K562 (cell line): ENCODE measurements at regions not wholly inside any gene's neighbourhood (a gene's known extent, or its start where the extent isn't known, plus 50 kb on each side); places are given as distances from the start of the nearest gene placed in this dataset.

ENCODE experiments used
- ELF1 ChIP-seq: fragments of 200-800 bp; sonication (Bioruptor generic); IDR thresholded peaks from 2 replicates; pipeline ENCODE4 v1.6.1; 2016; ENCODE audit warnings: missing genetic modification characterization, missing compliant biosample characterization
- ESRRA ChIP-seq: fragments of 450-650 bp; IDR thresholded peaks from 2 replicates; pipeline ENCODE4 v1.6.1; 2014; ENCODE audit warnings: low read depth, mild to moderate bottlenecking, moderate library complexity, borderline replicate concordance
- HMG20B ChIP-seq: fragments of 250-450 bp; sonication (Bioruptor Pico); IDR thresholded peaks from 2 replicates; pipeline ENCODE4 v1.5.0; 2021; ENCODE audit warnings: mild to moderate bottlenecking
- NFXL1 ChIP-seq: fragments of 450-650 bp; formaldehyde crosslinking; IDR thresholded peaks from 2 replicates; pipeline ENCODE4 v1.4.0; 2021; ENCODE audit warnings: mild to moderate bottlenecking
- NUFIP1 ChIP-seq: fragments of 450-650 bp; IDR thresholded peaks from 2 replicates; pipeline ENCODE4 v1.6.1; 2018; ENCODE audit not compliant: partially characterized antibody
- PRDM10 ChIP-seq: fragments of 450-650 bp; IDR thresholded peaks from 2 replicates; pipeline ENCODE4 v1.6.1; 2018; ENCODE audit not compliant: partially characterized antibody
- RBM39 ChIP-seq: fragments of 200-400 bp; formaldehyde crosslinking; optimal IDR thresholded peaks from 2 replicates; pipeline ENCODE3; 2018; ENCODE audit warnings: low read depth, low read length
- SP2 ChIP-seq: IDR thresholded peaks from 2 replicates; pipeline ENCODE4 v1.6.1; 2011; ENCODE audit warnings: mild to moderate bottlenecking, low read depth, low read length, moderate library complexity; ENCODE audit not compliant: poor library complexity, severe bottlenecking; ENCODE audit errors: extremely low read depth
- ZBTB40 ChIP-seq, 2 experiments: fragments of 450-650 bp in 1 of 2; sonication (generic) in 1 of 2; formaldehyde crosslinking in 1 of 2; IDR thresholded peaks; 2 replicates each; pipeline versions ENCODE4 v1.7.1 to v1.9.0; 2016 to 2022; ENCODE audit warnings: inconsistent platforms in 1 of 2, mild to moderate bottlenecking in 1 of 2, missing genetic modification reagents in 1 of 2
- ZFP91 ChIP-seq: sonication (generic); formaldehyde crosslinking; IDR thresholded peaks from 2 replicates; pipeline ENCODE4 v1.8.0; 2022; ENCODE audit warnings: mild to moderate bottlenecking, missing genetic modification reagents
- ZKSCAN1 ChIP-seq: fragments of 150-350 bp; IDR thresholded peaks from 2 replicates; pipeline ENCODE4 v1.6.1; 2016; ENCODE audit warnings: low read depth, low read length
- ZNF696 ChIP-seq: fragments of 250-450 bp; sonication (Bioruptor Pico); conservative IDR thresholded peaks from 2 replicates; pipeline ENCODE4 v1.4.0; 2020; ENCODE audit warnings: mild to moderate bottlenecking, moderate library complexity

- TF ChIP-seq ZBTB40 (IDR thresholded peaks at IDR 0.05) (no peak), ZBTB40 (CRISPR knock-in tag; IDR thresholded peaks at IDR 0.05) (no peak), ZNF696 (no peak), RBM39 (no peak), PRDM10 (no peak), SP2 (no peak), NUFIP1 (no peak), ELF1 (no peak), ESRRA (no peak), HMG20B (CRISPR knock-in tag) (no peak), NFXL1 (CRISPR knock-in tag) (no peak), ZKSCAN1 (no peak), ZFP91 (CRISPR knock-in tag) (no peak)
Observed at GRCh38 chr1:55968661-55969060, 610.7 kb downstream of the PLPP3 start (continued).
